PC-9 (cell line): ENCODE measurements at regions not wholly inside any gene's neighbourhood (a gene's known extent, or its start where the extent isn't known, plus 50 kb on each side); places are given as distances from the start of the nearest gene placed in this dataset.

Experiments
- CTCF ChIP-seq: fragments of 200-600 bp; sonication (generic); conservative IDR thresholded peaks from 2 replicates; pipeline ENCODE4 v1.6.1; 2017; ENCODE audit warnings: mixed run types, antibody characterized with exemption, mild to moderate bottlenecking, moderate library complexity
- EZH2 ChIP-seq: fragments of 200-600 bp; sonication (generic); IDR thresholded peaks from 2 replicates; pipeline ENCODE4 v1.8.0; 2017; ENCODE audit warnings: antibody characterized with exemption, low read depth

GRCh38 chr14:101192661-101193000 is 289.1 kb upstream of the RTL1 start:
- TF ChIP-seq CTCF (no peak), EZH2 (no peak)
